ENCODE measurements at regions not wholly inside any gene's neighbourhood (a gene's known extent, or its start where the extent isn't known, plus 50 kb on each side); places are given as distances from the start of the nearest gene placed in this dataset.
"Not testable (repeated sequence)": the region's sequence is repeated elsewhere in the genome, so short reads cannot be mapped to it uniquely, and the experiment has no call there.

DNA sequence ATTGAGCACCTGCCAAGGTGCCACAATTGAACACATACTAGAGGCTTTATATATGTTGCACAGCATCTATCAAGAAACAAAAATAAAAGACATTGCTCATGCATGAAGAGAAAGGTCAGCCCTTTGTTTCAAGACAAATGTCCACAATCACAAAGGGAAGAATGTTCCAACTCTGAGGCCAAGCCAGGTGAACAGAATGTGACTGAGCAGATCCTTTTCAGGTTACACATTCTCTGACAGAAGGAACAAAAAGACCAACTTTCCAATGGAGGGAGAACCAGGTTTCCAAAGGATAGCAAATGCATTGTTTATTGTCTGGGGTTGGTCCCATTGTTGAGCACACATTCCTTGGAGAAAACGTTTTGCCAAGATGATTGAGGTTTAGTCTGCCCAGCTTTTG is 50.2 kb upstream of the FAM174B start:
- no peak for DNase-seq

DNA sequence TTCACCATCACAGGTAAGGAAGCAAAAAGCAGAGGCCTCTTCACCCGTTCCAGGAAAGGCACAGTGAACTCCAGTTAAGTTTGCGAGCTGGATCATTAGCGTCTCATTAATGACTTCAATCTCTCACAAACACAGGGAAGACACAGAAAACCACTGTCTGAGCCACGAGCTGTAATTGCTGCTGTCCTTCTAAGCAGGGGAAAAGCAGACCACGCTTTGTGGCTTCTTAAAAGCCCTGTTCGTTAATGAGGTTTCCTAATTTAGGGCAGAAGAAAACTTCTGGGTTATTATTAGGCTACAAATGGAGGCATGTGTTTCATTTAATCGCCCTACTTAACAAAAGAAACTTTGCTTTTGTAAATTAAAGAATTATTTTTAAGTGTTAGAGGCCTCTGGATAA is 50.6 kb upstream of the FAM174B start:
- no peak for DNase-seq

DNA sequence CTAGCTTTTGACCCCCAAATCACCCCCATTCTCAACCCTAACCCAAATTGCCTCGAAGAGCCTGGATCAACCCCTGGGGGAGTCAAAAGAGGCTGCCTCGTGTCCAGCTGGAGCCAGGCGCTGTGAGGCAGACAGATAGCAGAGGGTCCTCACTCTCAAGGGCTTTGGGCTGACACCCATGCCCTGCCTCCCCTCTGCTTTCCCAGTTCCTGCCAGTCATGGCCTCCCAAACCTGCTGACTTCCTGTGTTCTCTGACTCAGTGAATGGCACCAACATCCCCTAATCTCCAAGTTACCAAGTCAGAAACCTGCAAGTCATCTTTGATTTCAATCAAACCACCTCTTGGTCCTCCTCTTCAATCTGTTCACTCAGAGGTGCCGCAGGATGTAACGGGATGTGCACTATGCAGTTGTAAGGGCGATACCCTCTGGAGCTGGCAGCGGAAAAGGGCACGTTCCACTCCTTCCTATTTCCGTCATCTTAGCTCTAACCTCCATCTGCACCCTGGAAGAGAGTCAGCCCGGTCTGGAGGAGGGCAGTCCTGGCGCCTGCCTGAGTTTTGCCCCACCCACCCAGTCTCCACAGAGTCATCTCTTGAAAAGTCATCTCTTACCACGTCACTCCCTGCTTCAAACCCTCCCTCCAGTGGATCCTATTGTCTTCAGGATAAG is 52.4 kb upstream of the FAM174B start:
- no peak for DNase-seq

DNA sequence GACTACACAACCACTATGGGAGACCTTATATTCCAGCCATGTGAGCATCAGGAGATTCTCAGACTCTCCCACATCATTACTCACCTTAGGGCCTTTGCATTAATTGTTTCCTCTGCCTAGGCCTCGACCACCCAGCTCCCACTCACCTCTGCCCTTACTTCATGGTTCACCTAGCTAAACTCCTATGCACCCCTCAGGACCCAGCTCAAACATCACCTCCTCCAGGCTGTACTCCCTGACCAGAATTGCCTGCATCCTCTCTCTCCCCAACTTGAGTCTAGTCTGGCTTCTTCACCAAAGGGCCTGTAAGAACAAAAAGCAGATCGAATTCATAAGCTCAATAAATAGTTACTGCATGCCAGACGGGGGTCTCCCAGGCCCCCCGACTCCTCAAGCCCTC is 53.1 kb upstream of the FAM174B start:
- no peak for DNase-seq

DNA sequence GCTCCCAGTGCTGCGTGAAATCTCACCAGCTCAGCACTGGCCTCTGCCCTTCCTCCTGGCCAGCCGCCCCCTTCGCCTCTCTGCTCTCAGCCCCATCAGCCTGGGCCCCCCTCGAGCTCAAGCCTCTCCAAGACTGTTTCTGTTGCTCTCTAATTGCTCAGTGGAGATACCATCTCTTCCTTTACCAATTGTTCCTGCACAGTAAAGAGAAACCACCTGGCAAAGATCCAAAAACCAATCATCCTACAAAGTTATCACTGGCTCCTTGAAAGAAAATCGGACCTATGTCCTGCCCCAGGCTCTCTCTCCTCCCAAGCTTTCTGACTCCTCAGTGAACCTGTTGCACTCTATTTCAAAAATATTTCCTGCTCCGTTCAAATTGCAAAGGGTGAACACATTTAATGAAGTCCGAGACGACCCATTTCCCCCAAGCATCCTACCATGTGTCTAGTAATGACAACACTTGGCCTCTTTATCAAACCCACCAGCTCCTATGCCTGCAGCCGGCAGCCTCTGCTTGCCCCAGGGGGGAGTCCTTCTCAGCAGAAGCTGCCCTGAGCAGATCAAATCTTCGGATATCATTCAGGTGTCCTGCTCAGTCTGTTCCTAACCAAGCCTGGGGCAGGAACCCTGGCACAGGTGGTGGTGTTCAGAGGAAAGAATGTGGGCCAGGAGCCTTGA is 53.7 kb upstream of the FAM174B start:
- DNase-seq = no peak

DNA sequence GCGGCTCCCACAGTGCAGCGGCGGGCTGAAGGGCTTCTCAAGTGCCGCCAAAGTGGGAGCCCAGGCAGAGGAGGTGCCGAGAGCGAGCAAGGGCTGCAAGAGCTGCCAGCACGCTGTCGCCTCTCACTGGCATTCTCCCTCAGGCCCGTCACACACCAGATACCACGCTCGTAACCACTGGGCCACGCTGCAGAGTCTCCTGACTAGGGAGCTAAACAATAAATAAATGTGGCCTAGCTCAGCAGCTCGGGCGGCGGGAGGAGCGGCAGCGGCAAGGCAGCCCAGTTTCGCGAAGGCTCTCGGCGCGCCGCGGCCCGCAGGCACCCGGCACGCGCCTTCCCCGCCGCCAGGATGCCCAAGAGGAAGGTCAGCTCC is 55.9 kb upstream of the FAM174B start:
- no peak for DNase-seq

DNA sequence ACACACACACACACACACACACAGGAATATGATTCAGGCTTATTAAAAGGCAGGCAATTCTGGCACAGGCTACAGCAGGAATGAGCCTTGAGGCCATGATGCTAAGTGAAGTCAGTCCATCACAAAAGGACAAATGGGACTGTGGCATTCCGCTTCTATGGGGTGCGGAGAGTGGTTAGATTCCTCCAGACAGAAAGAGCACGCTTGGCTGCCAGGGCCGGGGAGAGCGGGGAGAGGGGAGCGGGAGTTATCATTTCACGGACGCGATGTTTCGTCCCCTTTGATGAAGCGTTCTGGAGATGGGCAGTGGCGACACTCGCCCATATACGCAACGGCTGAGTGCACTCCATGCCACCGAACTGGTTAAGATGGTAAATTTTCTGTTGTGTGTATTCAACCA is 58.5 kb upstream of the FAM174B start:
- DNase-seq = peak; percentile 73

DNA sequence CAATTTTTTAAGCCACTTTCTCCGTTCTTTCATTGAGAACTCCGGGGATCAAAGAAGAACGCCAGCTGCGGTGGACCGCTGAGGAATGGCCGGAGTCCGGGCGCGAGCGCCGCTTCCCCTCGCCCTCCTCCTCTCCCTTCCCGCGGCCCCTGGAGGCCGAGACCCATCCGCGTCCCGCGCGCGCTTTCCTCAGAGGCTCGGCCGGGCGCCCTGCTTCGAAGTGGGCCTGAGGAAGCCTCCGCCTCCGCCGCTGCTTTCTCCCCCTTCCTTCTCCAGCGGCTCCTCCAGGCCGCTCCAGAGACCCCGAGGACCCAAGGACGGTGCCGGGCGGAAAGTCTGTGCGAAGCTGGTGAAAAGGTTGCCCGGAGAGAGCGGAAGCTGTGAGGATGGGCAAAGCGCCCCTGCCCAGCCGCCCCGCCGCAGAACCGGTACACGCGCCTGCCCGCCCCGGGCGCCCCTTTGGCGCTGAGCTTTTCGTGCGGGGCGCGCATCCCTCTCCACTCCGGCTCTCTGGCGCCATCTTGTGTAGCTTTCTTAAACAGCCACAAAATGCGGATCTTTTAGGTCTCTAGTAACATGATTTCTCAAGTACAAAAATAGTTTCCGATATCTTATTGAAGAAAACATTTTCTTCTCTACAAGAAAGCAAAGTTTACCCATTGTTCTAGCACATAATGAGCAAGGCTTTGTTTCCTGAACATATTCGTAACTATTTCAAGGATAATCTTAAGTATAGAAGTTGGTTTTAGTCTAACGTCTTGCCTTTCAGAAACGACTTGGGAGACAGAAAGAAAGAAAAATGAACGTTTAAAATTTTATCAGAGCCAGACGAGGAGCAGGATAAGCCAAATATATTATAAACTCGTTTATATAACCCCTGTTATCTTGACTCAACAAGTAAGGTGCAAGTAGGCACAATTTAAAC is 59.2 kb upstream of the FAM174B start:
- peak; percentile 96 for DNase-seq

DNA sequence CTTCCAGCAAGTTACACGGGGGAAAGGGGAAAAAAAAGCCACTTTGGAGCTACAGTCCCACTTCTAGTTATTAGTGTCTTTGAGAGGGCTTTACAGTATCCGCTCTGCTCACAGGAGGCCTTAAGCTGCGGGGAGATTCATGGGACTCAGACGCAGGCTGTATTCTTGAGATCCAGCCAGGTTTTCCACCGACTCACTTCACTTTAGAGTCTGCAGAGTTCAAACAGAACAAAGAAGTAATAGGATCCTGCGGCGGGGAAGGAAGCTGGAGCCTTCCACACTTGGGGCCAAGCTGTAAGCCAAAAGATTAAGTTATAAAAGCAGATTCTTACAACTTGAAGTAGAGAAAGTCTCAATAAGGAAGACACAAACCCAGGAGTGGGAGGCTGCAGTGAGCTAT is 60.2 kb upstream of the FAM174B start:
- peak; percentile 86 for DNase-seq

DNA sequence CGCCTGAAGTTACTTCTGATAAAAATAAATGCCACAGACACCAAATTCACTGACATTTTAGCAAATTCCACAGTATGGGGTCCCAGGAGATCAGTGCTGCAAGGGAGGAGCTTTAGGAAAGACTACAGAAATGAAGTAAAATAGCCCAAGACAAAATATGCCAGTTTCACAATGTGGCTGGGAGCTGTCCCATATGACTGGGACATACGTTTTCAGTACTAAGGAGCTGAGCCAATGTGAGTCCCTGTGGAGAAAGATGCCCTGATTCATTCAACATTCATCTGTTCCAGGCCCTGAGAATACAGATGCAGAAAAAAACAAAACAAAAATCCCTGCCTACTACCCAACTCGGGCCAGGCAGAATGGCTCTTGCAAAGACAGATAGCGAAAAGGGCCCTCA is 63.4 kb upstream of the FAM174B start:
- DNase-seq = no peak

DNA sequence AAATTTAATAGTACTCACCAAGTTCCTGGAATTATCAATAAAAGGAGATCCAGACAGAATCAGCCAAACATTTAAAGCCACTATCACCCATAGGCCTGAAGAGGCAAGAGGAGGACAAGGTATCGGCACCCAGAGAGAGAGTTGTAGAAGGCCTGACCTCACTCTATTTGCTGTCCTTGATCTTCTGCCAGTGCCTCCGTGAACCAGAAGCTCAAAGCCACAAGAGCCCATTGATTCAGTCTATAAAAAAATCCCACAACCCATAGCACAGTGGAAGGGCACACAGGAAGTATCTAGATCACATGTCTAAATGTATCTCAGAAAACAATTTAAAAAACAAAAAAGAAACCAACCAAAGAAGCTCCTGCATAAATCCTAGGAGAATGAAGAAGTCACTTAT is 68.6 kb upstream of the FAM174B start:
- DNase-seq = no peak

DNA sequence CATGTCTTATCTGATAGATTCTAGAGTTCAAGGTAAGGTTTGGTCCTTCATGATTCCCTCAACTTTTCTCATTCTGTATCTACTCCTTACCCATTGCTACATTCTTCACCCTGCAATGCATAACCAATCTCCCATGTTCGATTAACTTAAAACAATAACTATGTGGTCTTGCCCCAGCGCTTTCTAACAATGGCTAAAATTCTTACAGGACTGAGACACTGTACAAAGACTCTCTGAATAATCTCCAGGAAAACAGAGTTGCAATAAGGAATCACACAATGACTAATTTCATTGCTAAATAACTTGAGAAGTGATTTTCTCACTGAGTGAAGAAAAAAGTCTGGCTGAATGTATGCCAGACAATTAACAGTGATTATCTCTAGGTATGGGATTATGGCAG is 69.6 kb upstream of the FAM174B start:
- no peak for DNase-seq

DNA sequence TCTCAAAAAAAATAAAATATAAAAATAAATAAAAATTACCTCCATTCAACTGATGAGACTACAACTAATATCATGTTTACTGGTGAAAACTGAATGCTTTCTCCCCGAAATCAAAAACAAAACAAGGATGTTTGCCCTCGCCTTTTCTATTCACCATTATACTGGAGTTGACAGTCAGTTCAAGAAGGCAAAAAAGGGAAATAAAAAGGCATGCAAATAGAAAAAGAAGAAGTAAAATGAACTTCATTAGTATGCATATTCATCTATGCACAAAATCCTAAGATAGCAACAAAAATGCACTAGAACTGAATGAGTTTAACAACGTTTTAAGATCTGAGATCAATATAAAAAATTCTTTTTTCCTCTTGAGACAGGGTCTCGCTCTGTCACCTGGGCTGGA is 72.7 kb upstream of the FAM174B start:
- DNase-seq = no peak

DNA sequence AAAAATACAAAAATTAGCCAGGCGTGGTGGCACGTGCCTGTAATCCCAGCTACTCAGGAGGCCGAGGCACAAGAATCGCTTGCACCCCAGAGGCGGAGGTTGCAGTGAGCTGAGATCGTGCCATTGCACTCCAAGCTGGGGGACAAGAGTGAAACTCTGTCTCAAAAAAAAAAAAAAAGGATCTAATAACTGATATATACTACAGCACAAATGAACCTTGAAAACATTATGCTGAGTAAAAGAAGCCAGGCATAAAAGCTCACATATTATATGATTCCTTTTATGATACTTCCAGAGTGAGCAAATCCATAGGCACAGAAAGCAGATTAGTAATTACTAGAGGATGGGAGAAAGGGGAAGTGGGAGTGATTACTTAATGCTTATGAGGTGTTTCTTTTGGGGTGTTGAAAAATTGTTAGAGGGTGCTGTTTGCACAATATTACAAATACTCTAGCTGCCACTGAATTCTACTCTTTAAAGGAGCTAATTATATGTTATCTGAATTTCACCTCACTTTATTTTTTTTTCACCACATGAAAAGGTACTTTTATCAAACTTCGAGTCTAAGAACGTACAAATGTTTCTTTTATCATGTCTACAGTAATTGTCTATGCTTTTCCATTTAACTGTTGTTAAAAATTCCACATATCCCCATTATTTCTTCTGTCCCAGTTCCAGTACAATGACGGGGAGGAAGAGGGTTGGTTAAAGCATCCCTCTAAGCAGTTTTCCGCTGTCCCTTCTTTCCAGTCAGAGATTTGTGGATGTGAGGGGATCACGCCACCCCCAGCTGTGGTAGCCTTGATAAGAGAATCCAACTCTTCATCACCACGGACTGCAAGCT is 77.7 kb upstream of the FAM174B start:
- no peak for DNase-seq

DNA sequence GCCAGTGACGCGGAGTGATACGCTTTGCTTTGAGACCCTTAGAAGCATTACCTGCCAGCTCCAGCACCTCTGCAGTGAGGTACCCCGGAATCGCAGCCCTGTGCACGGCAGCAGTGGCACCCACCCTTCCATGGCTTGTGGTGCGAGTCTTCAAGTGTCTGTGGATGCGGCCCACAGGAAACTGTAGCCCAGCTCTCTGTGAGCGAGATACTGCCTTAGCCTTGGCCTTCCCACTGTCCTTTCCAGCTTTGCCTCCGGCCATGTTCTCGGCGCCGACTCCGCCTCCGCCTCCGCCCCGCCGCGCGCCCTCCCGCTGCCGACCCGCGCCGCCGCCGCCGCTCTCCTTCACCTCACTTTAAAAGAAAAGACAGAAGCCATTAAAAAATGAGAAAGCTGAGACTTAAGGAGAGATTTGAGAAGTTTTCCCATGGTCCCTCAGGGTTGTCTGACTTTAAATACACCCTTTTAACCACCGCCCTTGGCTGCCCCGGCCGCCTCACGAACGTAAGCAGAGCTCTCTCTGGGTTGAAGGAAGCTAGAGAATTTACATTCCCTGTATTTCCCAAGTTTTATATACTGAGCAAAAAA is 78.5 kb upstream of the FAM174B start:
- peak; percentile 71 for DNase-seq

DNA sequence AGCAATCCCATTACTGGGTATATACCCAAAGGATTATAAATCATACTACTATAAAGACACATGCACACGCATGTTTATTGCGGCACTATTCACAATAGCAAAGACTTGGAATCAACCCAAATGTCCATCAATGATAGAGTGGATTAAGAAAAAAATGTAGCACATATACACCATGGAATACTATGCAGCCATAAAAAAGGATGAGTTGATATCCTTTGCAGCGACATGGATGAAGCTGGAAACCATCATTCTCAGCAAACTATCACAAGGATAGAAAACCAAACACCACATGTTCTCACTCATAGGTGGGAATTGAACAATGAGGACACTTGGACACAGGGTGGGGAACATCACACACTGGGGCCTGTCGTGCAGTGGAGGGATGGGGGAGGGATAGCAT is 83.7 kb upstream of the FAM174B start:
- DNase-seq = not testable (repeated sequence)

DNA sequence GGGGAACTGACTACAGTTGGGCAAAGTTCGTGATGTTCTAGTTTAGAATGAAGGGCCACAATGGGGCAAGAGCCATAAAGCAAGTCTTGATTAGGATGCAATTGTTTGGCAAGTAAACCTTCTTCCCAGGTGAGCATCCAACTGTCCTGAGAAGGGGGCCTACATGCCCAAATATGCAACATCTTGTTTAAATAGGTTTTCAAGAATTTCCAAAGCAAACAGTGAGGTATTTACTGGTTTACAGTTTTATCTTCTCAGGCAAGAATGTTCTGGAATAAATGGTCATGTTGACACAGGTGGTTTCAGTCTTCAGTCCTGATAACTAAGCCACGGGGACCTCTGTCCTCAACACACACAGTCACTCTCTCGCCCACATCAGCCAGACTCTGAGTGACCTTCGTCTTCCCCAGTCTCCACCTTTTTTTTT is 90.3 kb upstream of the FAM174B start:
- no peak for DNase-seq

DNA sequence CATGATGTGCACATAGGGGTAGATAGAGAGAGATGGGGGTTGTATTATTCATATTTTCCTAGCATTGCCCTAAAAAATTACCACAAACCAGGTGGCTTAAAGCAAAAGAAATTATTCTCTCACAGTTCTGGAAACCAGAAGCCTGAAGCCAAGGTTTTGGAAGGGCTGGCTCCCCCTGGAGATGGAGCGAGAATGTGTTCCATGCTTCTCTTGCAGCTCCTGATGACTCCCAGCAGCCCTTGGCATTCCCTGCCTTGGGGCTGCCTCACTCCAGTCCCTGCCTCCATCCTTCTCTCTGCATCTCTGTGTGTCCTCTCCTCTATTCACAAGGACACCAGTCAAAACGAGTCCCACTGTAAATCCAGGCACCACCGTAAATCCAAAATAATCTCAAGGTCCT is 91.5 kb upstream of the FAM174B start:
- DNase-seq = no peak

DNA sequence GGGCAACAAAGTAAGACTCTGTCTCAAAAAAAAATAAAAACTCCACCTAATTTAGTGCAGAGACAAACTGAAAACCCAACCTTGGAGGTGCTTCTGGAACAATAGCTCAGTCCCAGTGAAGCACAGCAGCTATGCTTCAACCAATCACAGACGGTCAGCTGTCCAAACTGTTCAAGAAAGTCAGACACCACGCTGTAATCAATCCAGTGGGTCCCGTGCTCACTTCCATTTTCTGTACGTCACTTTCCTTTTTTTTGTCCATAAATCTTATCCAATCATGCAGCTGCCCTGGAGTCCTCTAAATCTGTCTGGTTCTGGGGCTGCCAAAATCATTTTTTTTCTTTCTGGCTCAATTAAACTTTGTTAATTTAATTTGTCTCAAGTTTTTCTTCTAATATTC is 93.6 kb upstream of the FAM174B start:
- DNase-seq = peak; percentile 36

DNA sequence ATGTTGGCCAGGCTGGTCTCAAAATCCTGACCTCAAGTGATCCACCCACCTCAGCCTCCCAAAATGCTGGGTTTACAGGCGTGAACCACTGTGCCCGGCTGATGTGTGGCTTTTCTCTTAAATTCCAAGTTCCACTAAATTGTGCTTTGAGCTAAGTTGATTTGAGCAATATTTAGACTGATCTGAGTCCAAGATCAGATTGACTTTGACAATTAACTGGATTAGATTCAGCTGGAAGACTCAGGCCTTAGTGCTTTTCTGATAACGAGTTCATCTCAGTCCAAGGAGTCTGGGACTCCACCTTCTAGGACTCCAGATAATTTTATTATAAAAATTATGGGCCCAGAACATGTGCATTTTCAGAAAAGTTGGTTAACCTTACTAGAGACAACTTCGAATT is 94.4 kb upstream of the FAM174B start:
- DNase-seq = no peak

DNA sequence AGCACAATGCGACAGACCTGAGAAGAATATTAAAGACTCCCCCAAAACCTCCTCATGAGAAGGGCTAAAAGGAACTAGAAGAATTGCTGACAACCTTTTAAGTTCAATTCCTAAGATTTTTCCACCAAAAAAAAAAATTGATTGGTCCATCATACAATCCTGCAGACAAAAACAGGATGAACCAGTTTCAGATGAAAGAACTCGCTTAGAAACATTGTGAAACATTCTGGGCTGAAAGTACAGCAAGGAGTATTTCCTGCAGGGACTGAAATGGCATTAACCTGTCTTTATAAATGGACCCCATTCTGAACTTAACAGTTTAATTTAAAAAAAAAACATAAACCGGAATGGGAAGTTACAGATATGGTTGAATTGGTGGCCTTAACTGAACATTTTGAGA is 96.0 kb upstream of the FAM174B start:
- peak; percentile 37 for DNase-seq

DNA sequence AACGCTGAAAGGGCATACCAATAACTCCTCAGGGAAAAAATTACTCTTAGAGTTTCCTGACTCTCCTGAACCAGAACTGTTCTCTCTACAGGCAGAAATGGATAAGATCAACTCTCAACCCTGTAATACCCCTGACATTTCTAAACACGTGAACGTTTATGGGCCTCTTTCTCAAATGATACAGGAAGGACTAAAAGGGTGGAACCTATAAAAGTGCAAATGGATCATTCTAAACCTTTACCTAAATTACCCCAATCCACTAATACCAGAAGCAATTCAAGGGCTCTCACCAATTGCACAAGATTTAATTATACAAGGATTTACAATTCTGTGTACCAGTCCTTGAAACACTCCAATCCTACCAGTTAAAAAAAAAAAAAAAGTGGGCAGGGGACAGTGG is 98.0 kb upstream of the FAM174B start:
- no peak for DNase-seq

All from tongue (tissue), 1 donor.